NCI-H524 (cell line): ENCODE measurements at regions not wholly inside any gene's neighbourhood (a gene's known extent, or its start where the extent isn't known, plus 50 kb on each side); places are given as distances from the start of the nearest gene placed in this dataset.

Experiments
- DNase-seq, 2 experiments: peaks; one replicate each; lab custom pipeline; 2025; lab: John Stamatoyannopoulos, UW

GRCh38 chr6:169965657-169966311 is 214.4 kb downstream of the ERMARD start:
- DNase-seq = no peak

GRCh38 chr6:169965239-169965638 is 213.8 kb downstream of the ERMARD start:
- DNase-seq = no peak

GRCh38 chr6:169964486-169965180 is 213.2 kb downstream of the ERMARD start:
- DNase-seq = no peak

- no peak for DNase-seq
These were observed 212.3 kb downstream of the ERMARD start for GRCh38 chr6:169963581-169964297.

- DNase-seq = no peak
These were observed 211.4 kb downstream of the ERMARD start for GRCh38 chr6:169962604-169963469.

- DNase-seq = no peak
These were observed 210.5 kb downstream of the ERMARD start for GRCh38 chr6:169961772-169962561.

- DNase-seq = no peak
These were observed 209.6 kb downstream of the ERMARD start for GRCh38 chr6:169960886-169961611.

- no peak for DNase-seq
These were observed 209.1 kb downstream of the ERMARD start for GRCh38 chr6:169960521-169960885.

- DNase-seq = no peak
These were observed 208.6 kb downstream of the ERMARD start for GRCh38 chr6:169960003-169960344.

GRCh38 chr6:169959136-169960002 is 207.9 kb downstream of the ERMARD start:
- DNase-seq = peak; percentile 74 to 88

- no peak for DNase-seq
These were observed 207.1 kb downstream of the ERMARD start for GRCh38 chr6:169958510-169958909.

- DNase-seq = no peak
These were observed 206.0 kb downstream of the ERMARD start for GRCh38 chr6:169957351-169957963.

GRCh38 chr6:169956580-169956979 is 205.2 kb downstream of the ERMARD start:
- no peak for DNase-seq

- no peak for DNase-seq
These were observed 204.5 kb downstream of the ERMARD start for GRCh38 chr6:169955731-169956437.

GRCh38 chr6:169954977-169955376 is 203.6 kb downstream of the ERMARD start:
- DNase-seq = no peak

GRCh38 chr6:169953686-169954085 is 202.3 kb downstream of the ERMARD start:
- DNase-seq = no peak

GRCh38 chr6:169950558-169950957 is 199.1 kb downstream of the ERMARD start:
- peak in 1 of 2 experiments; percentile 62 for DNase-seq

GRCh38 chr6:169949511-169950097 is 198.2 kb downstream of the ERMARD start:
- DNase-seq = no peak
